Ovary (tissue), 3 donors: ENCODE measurements at regions not wholly inside any gene's neighbourhood (a gene's known extent, or its start where the extent isn't known, plus 50 kb on each side); places are given as distances from the start of the nearest gene placed in this dataset.

Experiments used
- POLR2A ChIP-seq: fragments of 450-650 bp; IDR thresholded peaks from one replicate; pipeline ENCODE4 v1.6.1; 2017; ENCODE audit warnings: antibody characterized with exemption, mild to moderate bottlenecking, moderate library complexity
- TF ChIP-seq, protein P1 (sequence below), 3 donors: fragments of 450-650 bp in 2 of 3; fragments of 200-600 bp in 1 of 3; IDR thresholded peaks; one replicate each; pipeline versions ENCODE4 v1.5.1 to v1.8.0; 2016 to 2022; ENCODE audit warnings: antibody characterized with exemption in 3 of 3, mild to moderate bottlenecking in 1 of 3
- donor health status: DM: no; HTN: no; CAD: no.

DNA sequence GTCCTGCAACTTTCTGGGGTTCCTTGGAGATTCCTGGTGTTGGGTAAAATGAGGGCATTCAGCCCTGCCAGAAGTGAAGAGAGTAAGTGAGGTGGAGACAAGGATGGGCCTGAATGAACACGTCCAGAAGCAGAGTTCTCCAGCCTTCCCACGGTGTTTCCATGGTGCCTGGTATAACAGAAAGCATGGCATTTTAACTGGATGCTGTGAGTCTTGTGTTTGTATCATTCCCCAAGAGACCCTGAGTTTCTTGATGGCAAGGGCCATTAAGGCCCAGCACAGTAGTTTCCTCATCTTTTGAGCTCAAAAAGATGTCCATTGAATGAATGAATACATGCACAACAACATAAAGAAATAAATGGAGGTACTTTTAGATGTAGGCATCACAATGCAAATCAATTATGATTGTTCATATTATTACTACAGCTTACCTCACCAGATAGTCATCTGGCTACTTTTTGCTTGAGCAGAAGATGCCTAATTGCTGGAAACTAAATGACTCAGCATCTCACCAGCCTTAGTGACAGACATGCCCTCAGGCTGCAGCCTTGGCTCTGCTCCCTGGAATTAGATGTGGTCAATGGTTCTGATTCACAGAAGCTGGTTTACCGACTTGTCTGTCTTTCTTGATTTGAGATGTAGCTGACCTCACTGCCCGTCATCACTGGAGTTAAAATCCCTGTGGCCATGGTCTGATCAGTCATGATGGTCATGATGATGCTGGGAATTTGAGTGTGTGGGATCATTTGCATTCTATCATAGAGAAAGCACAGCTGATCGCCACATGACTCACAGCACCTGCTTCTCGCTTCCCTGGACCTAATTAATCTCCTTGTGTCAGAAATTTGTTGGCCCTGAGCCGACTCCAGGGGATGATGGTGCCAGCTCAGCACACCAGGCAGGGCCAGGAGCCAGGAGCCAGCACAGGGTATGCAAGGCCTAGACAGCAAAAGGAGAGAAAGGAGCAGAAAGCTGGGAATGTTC, 83.9 kb downstream of the CXCL12 start:
- TF ChIP-seq, protein P1, sequence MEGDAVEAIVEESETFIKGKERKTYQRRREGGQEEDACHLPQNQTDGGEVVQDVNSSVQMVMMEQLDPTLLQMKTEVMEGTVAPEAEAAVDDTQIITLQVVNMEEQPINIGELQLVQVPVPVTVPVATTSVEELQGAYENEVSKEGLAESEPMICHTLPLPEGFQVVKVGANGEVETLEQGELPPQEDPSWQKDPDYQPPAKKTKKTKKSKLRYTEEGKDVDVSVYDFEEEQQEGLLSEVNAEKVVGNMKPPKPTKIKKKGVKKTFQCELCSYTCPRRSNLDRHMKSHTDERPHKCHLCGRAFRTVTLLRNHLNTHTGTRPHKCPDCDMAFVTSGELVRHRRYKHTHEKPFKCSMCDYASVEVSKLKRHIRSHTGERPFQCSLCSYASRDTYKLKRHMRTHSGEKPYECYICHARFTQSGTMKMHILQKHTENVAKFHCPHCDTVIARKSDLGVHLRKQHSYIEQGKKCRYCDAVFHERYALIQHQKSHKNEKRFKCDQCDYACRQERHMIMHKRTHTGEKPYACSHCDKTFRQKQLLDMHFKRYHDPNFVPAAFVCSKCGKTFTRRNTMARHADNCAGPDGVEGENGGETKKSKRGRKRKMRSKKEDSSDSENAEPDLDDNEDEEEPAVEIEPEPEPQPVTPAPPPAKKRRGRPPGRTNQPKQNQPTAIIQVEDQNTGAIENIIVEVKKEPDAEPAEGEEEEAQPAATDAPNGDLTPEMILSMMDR (IDR thresholded peaks at IDR 0.05), result no peak
- TF ChIP-seq POLR2A, result no peak
